ENCODE measurements at regions not wholly inside any gene's neighbourhood (a gene's known extent, or its start where the extent isn't known, plus 50 kb on each side); places are given as distances from the start of the nearest gene placed in this dataset.

GRCh38 chr20:4568361-4568959 is 117.8 kb upstream of the PRNP start:
- Histone ChIP-seq H3K4me3 (ENCODE audit: low read length) (no peak overlapping the region), H2AFZ (ENCODE audit: low read depth, low read length) (no peak overlapping the region), H3K9me3 (ENCODE audit: low read length) (no peaks in the 10 kb centered on the region), H3K79me2 (replicated peaks; ENCODE audit: insufficient read depth, low read length) (no peaks in the 10 kb centered on the region), H3F3A (ENCODE audit: insufficient read depth, low read length, poor library complexity, severe bottlenecking) (no peaks in the 10 kb centered on the region), H3K4me2 (ENCODE audit: low read length) (no peak overlapping the region), H3K9ac (ENCODE audit: low read length) (no peak overlapping the region), H3K9me2 (ENCODE audit: insufficient read depth, low read length) (no peaks in the 10 kb centered on the region), H4K20me1 (ENCODE audit: insufficient read depth) (no peaks in the 10 kb centered on the region), H3K27ac (ENCODE audit: low read length) (no peak overlapping the region), H3K27me3 (ENCODE audit: insufficient read depth, low read depth, low read length) (no peaks in the 10 kb centered on the region), H3K36me3 (ENCODE audit: insufficient read depth, low read length) (no peaks in the 10 kb centered on the region)
- no peak for TF ChIP-seq REST (IDR thresholded peaks at IDR 0.05; ENCODE audit: borderline replicate concordance)
- no peak for TF ChIP-seq MXI1 (conservative IDR thresholded peaks at IDR 0.05; ENCODE audit: poor library complexity, severe bottlenecking)
- TF ChIP-seq SMC3 (conservative IDR thresholded peaks at IDR 0.05; ENCODE audit: poor library complexity): no peak
- TF ChIP-seq RAD21 (conservative IDR thresholded peaks at IDR 0.05): no peak

GRCh38 chr20:4567170-4567569 is 119.1 kb upstream of the PRNP start:
- H4K20me1 ChIP-seq (ENCODE audit: insufficient read depth): no peaks in the 10 kb centered on the region
- H3K9ac ChIP-seq (ENCODE audit: low read length): no peak overlapping the region
- H3K27me3 ChIP-seq (ENCODE audit: insufficient read depth, low read depth, low read length): no peaks in the 10 kb centered on the region
- no peak overlapping the region for H3K4me3 ChIP-seq (ENCODE audit: low read length)
- H2AFZ ChIP-seq (ENCODE audit: low read depth, low read length): no peak overlapping the region
- H3K36me3 ChIP-seq (ENCODE audit: insufficient read depth, low read length): no peaks in the 10 kb centered on the region
- H3K9me3 ChIP-seq (ENCODE audit: low read length): no peaks in the 10 kb centered on the region
- no peaks in the 10 kb centered on the region for H3K79me2 ChIP-seq (replicated peaks; ENCODE audit: insufficient read depth, low read length)
- no peaks in the 10 kb centered on the region for H3K9me2 ChIP-seq (ENCODE audit: insufficient read depth, low read length)
- TF ChIP-seq MXI1 (conservative IDR thresholded peaks at IDR 0.05; ENCODE audit: poor library complexity, severe bottlenecking) (no peak), CTCF (IDR thresholded peaks at IDR 0.05; ENCODE audit: poor library complexity, severe bottlenecking) (no peak), EP300 (conservative IDR thresholded peaks at IDR 0.05; ENCODE audit: poor library complexity, severe bottlenecking) (no peak), REST (IDR thresholded peaks at IDR 0.05; ENCODE audit: borderline replicate concordance) (no peak), POLR2AphosphoS5 (IDR thresholded peaks at IDR 0.05) (no peak)
- no peak overlapping the region for H3K4me2 ChIP-seq (ENCODE audit: low read length)
- no peaks in the 10 kb centered on the region for H3F3A ChIP-seq (ENCODE audit: insufficient read depth, low read length, poor library complexity, severe bottlenecking)
- no peak overlapping the region for H3K27ac ChIP-seq (ENCODE audit: low read length)
